GM19043 (cell line): ENCODE measurements at regions not wholly inside any gene's neighbourhood (a gene's known extent, or its start where the extent isn't known, plus 50 kb on each side); places are given as distances from the start of the nearest gene placed in this dataset.
"Not testable (repeated sequence)": the region's sequence is repeated elsewhere in the genome, so short reads cannot be mapped to it uniquely, and the experiment has no call there.

Experiments
- ATAC-seq: cut with Tn5 transposase; IDR thresholded peaks from one replicate; pipeline ENCODE4 v1.9.1; 2021; ENCODE audit warnings: low read depth; ENCODE audit not compliant: unreplicated experiment

DNA sequence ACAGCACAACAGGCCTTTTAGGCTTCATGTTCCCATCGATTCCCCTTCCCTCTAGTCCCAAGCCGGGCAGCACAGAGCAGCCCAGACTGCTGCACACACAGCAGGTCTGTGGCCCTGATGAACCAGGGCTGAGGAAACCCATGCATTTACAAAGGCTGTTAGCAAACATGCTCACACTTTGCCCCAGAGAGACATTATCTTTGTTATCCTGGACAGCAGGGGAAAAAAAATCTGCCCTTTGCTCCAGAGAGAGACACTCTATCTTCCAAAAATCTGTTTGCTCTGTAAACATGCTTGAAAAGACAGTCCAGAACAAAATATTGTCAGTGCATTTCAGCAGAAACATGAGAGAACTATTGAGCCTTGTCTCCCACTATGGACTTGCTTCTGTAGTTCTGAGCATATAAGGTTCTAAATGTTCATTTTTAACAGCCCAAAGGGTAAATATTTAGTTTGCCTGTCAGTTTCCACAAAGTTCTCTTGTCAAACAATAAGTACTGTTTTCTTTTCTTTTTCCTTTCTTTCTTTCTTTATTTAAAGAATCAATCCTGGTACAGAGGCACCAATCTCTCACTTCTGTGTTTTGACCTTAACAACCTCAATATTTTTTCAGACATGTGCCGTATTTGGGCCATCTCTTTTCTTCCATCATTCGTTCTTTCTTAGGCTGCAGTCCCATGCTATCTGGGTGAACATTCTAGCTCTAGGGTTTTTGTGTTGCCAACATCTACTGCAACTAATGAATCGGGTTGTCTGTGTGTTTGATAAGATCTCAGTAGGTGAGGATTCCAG lies 468.0 kb downstream of the EPM2A start:
- no peak for ATAC-seq

DNA sequence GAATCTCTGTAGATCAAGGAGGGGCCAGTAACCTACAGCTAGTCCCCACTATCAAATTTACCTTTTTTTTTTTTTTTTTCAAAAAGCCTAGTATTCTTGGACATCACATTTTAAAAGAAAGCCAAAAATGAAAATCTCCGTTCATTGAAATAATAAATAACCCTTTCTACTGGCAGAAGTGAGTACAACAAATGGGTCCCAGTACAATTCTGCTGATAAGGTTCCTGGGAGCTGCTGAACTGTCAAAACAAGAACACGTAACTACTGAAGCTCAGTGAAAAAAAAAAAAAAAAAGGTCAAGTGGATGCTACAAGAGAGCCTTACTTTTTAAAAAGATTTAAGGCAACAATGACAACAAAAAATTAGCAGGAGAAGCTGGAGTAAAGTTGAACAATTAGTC lies 464.9 kb downstream of the EPM2A start:
- no peak for ATAC-seq

DNA sequence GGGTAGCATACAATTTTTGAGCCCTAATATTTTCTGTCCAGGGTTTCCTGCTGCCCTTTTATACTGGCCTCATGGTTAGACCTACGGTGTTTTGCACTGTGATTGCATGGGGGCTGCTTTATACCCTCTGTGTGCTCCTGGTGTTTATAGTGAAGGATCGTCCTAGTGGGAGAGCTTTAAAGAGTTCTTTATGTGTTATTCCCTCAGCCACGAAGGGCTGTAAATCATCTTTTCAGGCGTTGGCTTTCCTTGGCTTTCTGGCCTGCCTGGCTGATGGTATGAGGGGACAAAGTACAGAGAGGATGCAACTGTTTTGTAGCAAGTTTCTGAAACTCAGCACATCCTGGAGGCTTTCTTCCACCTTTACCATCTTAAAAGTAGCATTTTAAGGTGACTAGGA lies 464.3 kb downstream of the EPM2A start:
- no peak for ATAC-seq

DNA sequence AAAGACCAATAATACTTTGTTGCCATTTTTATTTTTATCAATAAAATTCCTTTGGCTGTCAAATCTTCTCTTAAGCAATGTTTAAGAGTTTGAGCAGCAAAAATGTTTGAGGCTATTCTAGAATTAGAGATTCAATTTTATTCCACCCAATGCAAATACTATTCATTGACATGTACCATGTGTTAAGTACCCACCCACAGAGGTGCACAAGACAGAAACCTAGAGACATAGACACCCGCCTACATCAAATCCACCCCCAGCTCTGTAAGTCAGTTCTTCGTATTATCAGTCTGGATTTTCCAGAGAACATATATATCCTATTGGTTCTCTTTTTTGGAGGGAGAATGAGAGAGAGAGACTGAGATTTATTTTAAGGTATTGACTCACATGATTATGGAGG lies 463.7 kb downstream of the EPM2A start:
- ATAC-seq = no peak

DNA sequence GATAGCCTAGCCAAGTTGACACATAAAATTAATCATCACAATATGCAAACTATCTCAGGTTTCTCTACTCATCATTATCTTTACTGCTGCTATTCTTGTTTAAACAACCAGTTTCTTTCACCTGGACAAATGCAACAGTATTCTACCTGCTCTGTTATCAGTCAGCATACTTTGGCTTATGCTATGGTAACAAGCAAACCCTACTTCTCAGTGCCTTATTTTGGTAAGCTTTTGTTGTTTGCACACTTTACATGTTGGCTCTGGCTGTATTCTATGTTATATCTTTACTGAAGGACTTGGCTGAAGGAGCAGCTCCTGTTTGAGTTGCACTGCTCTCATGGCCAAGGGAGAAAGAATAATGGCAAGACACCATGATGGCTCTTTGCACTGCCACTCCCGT lies 463.1 kb downstream of the EPM2A start:
- no peak for ATAC-seq

DNA sequence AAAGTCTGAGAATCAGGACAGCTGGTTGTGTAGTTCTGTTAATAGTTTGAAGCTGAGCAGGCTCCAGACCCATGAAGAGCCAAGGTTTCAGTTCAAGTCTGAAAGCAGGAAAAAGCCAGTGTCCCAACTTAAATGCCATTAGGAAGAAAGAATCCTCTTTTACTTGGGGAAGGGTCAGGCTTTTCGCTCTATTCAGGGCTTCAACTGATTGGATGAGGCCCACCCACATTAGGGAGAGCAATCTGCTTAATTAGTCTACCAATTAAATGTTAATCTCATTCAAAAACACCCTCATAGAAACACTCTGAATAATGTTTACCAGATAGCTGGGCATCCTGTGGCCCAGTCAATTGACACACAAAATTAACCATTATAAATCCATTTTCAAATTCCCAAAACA lies 462.2 kb downstream of the EPM2A start:
- ATAC-seq = no peak

DNA sequence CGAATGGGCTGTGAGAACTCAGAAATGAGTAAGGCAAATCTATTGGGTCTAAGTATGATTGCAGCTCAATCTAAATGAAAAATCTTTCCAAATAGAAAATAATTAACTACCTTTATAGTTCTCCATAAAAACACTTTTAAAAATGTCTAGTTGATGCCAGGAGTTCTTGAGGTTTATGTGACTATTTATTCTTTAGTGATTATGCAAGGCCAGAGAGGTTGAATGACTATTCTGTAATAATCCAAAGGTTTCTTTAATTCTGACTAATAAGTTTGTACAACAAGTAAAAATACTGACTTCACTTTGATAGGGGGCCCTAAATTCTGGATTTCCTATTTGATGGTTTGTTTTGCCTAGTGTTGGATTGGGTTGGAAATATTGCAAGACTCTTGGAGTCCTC lies 461.2 kb downstream of the EPM2A start:
- no peak for ATAC-seq

DNA sequence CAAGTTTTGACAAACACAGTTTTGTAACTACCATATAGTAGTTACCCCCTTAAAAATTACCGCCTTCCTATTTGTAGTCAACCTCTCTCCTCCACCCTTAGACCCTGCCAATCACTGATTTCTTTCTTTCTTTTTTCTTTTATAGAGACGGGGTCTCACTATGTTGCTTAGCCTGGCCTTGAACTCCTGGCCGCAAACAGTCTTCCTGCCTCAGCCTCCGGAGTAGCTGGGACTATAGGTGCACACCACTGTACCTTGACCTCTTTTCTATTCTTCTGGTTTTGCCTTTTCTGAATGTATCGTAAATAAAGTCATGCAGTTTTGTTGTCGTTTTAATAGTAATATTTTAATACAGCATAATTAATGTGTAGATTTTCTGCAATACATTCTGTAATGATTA lies 460.3 kb downstream of the EPM2A start:
- ATAC-seq = no peak

DNA sequence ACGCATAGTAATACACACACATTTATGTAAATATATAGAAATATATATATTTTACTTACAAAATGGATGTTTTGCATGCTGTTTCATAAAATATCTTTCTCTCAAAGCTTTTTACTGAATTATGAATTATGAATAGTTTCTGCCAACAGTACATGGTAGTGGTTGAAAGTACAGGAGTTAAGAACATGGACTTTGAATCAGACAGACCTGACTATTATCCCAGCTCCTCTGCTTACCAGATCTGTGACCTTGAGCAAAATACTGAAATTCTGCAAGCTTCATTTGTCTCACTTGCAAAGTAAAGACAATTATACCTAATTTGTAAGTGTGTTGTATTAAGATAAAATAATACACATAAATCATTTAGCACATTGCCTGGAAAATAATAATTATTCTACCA lies 459.5 kb downstream of the EPM2A start:
- no peak for ATAC-seq

DNA sequence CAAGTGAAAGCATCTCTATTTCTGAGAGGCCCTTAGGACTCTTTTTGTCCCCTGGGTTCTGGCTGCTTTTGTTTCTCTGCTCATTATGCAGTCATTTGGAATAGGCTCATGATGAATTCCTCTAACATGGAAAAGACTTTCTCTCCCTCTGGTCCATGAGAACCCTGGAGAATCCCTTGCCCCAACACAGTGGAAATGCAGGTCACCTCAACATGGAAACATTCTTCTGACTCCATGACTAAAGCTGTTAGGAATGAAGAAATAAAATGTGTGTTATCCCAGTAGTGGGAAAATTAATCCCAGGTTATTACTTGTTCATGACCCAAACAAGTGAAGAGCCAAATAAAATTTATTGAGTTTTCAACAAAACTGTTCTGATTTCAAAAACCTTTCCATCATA lies 458.6 kb downstream of the EPM2A start:
- no peak for ATAC-seq

DNA sequence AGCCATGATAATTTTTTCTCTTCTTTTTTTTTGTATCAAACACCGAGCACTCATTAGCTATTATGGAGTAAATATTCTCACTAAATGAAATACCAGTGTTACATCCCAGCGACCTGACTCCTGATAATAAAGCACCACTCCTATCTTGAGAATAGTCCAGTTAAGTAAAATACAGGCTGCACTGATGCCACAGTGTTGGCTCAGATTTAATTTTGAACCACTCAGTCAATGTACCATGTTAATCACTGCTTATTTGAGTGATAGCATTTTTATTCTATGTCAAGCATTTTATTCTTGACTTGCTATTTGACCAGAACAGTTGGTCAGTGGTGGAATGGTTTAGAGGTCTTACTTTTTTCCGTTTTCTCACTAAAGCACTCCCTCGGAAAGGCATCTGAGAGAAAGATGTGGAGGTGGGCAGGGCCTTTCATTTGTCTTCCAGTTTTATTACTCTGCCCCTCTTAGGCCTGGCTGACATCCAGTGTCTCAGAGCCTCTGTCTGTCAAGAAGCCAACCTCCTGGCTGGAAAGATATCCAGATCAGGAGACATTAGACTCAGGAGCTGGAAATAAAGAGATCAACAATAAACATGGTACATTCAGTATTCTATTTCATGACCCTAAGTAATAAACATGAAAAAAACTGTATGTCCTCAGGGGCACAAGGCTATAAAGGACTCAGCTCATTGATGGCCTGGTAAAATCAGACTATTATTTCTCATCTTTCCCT lies 457.8 kb downstream of the EPM2A start:
- ATAC-seq = no peak

DNA sequence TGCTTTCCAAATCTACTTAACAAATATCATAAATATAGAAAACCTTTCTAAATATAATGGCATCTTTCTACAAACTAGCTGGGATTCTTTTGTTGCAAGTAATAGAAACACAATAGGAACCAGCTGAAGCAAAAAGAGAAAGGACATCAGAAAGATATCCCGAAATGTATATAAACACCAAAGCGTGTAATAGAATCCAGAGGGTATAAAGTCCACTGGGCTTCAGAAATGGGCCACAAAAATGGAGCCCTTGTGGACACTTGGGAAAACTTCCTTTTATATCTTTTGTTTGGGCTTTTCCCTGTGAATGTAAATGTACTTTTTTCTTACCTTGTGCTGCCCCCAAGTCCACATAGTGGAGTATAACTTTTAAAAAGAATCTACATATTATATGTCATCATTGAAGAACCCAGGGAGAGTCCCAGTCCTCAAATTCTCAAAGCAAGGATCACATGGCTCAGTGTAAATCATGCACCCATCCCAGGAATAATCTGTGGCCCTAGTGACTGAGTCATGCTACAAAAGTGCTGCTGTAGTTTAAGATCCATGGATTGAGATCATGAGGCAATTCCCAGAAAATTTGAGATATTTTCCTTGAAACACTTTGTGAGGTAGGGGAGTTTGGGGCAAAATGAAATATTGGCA lies 457.0 kb downstream of the EPM2A start:
- ATAC-seq = no peak

DNA sequence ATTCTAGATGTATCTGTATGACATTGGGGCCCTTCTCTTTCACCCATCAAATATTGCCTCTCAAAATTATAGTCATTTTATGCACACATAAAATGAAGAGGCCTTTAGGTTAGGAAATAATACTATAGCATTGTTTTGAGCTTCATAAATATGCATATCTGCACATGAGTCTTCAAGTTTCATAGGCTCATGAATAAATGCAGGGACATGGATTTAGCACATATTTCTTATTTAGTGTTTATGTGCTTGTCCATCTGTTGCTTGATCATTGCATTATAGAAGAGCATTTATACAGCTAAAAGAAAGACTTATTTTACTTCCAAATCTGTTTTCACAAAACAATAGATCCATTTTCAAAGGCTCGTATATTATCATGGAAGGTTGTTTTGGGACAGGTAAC lies 455.8 kb downstream of the EPM2A start:
- ATAC-seq = no peak

DNA sequence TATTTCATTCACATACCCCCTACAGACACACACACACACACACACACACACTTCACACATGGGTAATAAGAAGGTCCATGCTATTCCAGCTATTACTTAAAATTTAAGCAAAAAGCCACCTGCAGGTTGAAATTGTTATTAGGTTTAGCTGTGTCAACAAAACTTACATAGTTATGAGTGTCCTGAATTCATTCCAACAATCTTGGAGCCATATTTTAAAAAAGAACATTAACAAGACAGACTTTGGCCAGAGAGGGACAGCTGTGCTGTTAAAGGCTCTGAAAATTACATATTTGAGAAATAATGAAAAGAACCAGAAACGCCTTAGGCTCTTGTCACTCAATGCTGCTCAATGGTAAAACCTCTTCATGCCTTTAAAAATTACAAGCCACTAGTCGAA lies 455.3 kb downstream of the EPM2A start:
- no peak for ATAC-seq

DNA sequence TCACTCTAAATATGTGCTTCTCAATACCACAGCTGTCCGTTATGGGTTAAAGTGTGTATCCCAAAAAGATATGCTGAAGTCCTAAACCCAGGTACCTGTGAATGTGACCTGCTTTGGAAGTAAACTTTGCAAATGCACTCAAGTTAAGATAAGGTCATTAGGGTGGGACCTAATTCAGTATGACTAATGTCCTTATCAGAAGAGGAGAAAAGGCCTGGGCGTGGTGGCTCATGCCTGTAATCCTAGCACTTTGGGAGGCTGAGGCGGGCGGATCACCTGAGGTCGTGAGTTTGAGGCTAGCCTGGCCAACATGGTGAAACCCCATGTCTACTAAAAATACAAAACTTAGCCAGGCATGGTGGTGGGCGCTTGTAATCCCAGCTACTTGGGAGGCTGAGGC lies 452.1 kb downstream of the EPM2A start:
- not testable (repeated sequence) for ATAC-seq

DNA sequence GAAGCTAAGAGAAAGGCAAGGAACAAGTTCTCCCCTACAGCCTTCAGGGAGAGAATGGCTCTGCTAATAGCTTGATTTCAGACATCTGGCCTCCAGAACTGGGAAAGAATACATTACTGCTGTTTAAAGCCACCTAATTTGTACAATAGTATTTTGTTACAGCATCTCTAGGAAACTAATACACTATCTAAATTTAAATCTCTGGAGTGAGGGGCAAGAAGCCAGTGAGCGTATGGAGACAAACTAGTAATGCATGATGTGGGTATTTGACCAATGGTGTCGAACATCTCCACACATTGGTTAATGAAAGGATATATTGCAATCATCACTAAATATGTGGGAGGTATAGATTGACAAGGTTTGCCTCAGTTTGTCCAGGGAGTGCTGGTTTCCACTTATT lies 451.5 kb downstream of the EPM2A start:
- ATAC-seq = no peak

DNA sequence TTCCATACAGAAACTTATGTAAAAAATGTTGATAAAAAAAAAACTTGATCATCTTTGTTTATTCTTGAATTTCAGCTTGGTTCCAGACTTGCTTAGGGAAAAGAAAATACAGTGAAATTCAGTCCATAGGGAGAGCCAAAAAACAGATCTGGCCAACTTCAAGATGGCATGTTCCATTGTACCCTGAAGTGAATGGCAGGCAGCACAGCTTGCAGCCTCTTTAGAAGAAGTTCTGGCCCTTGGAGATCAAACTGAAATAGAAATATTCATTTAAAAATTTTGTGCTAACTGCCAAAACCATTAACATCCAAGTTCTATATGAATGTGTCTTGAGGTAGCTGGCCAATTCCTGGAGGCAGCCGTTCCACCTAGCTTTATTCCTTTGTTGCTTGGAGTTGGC lies 448.4 kb downstream of the EPM2A start:
- ATAC-seq = no peak

DNA sequence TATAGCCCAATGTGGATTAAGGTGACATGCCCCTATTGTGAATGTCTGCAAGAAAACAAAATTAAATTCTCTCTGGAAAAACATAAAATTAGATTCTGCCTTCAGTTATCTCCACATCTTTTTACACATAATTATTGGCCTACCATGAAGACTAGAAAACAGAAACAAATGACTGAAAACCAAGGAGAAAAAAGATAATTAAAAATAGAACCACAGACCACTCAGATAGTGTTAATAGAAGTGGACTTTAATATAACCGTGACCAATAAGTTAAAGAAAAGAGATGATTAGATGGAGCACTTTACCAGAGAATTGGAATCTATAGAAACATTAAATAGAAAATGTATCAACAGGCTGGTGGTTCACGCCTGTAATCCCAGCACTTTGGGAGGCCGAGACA lies 445.7 kb downstream of the EPM2A start:
- ATAC-seq = no peak

DNA sequence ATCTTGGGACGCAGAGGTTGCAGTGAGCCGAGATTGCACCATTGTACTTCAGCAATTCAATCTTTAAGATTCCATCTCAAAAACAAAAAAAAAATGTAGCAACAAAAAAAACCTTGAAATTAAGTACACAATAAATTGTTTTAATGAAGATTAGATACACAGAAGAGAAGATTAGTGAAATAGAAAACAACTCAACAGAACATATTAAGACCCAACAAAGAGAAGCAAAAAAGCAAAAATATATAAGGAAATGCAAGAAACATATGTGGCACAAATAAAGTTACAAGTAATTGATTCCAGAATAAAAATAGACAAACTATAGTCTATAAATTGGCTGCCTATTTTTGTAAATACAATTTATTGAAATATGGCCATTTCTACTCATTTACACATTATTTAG lies 445.2 kb downstream of the EPM2A start:
- ATAC-seq = no peak

DNA sequence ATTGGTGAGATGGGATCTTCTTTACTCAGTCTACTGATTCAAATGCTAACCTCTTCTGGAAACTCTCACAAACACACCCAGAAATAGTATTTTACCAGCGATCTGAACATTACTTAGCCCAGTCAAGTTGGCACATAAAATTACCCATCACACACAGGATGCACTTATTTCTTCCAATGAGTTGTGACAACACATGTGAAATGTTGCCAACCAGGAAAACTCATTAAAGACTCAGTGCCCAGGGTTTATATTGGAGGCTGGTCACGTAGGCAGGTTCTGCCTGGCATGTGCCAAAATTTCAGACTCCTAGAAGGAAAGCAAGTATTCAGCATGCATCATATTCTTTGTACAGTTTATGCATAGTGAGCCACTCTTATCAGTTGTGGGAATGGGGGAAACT lies 443.3 kb downstream of the EPM2A start:
- no peak for ATAC-seq

DNA sequence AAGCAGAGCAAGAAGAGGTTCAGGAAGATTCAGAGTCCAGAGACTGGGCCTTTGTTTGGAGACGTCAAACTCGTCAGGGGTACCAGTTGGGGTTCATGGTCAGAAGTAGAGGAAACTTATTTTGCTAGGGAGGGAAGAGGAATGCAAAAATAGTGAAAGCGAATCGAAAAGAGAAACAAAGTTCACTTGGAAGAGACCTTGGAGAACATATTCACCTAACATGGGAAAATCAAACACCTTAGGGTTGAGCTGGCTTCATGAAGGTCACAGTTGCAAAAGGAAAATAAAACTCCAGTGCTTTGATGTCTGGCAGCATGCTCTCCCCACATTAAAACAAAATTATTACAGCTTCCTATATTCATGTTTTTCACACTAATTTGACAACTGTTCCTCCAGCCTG lies 440.4 kb downstream of the EPM2A start:
- no peak for ATAC-seq

DNA sequence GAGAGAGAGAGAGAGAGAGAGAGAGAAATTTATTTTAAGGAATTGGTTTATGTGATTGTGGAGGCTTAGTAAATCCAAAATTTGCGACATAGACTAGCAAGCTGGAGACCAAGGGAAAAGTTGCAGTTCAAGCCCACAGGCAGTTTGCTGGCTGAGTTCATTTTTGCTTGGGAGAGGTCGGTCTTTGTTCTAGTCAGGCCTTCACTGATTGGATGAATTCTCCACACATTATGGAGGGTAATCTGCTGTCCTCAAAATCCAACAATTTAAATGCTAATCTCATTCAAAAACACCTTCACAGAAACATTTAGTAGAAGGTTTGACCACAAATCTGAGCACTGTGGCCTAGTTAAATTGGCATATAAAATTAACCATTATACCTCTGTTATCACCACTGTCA lies 439.6 kb downstream of the EPM2A start:
- ATAC-seq = no peak
